Rectal smooth muscle tissue (tissue), 1 donor: ENCODE measurements at regions not wholly inside any gene's neighbourhood (a gene's known extent, or its start where the extent isn't known, plus 50 kb on each side); places are given as distances from the start of the nearest gene placed in this dataset.
"Not testable (repeated sequence)": the region's sequence is repeated elsewhere in the genome, so short reads cannot be mapped to it uniquely, and the experiment has no call there.

Experiments used
- H3K27ac ChIP-seq: one replicate; pipeline ENCODE4 v1.7.0; 2013; ENCODE audit warnings: low read depth, low read length, inconsistent platforms
- H3K27me3 ChIP-seq: one replicate; pipeline ENCODE4 v1.7.0; 2013; ENCODE audit warnings: low read length; ENCODE audit not compliant: control insufficient read depth, insufficient read depth
- H3K36me3 ChIP-seq: one replicate; pipeline ENCODE4 v1.7.0; 2013; ENCODE audit warnings: low read length; ENCODE audit not compliant: control insufficient read depth, insufficient read depth
- H3K4me1 ChIP-seq: one replicate; pipeline ENCODE4 v1.7.0; 2013; ENCODE audit warnings: low read length; ENCODE audit not compliant: control insufficient read depth, insufficient read depth
- H3K4me3 ChIP-seq: one replicate; pipeline ENCODE4 v1.7.0; 2013; ENCODE audit warnings: low read length
- H3K9ac ChIP-seq: one replicate; pipeline ENCODE4 v1.7.0; 2013; ENCODE audit warnings: low read length

- Histone ChIP-seq H3K4me1 (peaks cover 5% of the 10 kb centered on the region), H3K4me3 (peak overlapping the region; percentile 25), H3K27ac (peak overlapping the region; percentile 78), H3K27me3 (no peaks in the 10 kb centered on the region), H3K9ac (no peak overlapping the region), H3K36me3 (no peaks in the 10 kb centered on the region)
These were observed 1179.7 kb downstream of the VRK1 start for GRCh38 chr14:97976861-97977260.

- peak overlapping the region; percentile 78 for H3K27ac ChIP-seq
- no peaks in the 10 kb centered on the region for H3K36me3 ChIP-seq
- no peak overlapping the region for H3K9ac ChIP-seq
- H3K4me3 ChIP-seq, result peak overlapping the region; percentile 61
- H3K4me1 ChIP-seq, result peaks cover 5% of the 10 kb centered on the region
- no peaks in the 10 kb centered on the region for H3K27me3 ChIP-seq
These were observed 1180.6 kb downstream of the VRK1 start for GRCh38 chr14:97977651-97978261.

GRCh38 chr14:97978341-97978740 lies 1181.2 kb downstream of the VRK1 start:
- Histone ChIP-seq H3K9ac (no peak overlapping the region), H3K36me3 (no peaks in the 10 kb centered on the region), H3K27ac (peak overlapping the region; percentile 78), H3K4me3 (peak overlapping the region; percentile 61), H3K27me3 (no peaks in the 10 kb centered on the region), H3K4me1 (peaks cover 5% of the 10 kb centered on the region)

GRCh38 chr14:97993508-97994019 lies 1196.4 kb downstream of the VRK1 start:
- Histone ChIP-seq H3K4me3 (no peak overlapping the region), H3K4me1 (no peaks in the 10 kb centered on the region), H3K36me3 (no peaks in the 10 kb centered on the region), H3K9ac (no peak overlapping the region), H3K27ac (no peak overlapping the region), H3K27me3 (no peaks in the 10 kb centered on the region)

GRCh38 chr14:97994020-97994531 lies 1196.9 kb downstream of the VRK1 start:
- Histone ChIP-seq H3K36me3 (no peaks in the 10 kb centered on the region), H3K9ac (no peak overlapping the region), H3K4me3 (no peak overlapping the region), H3K27ac (no peak overlapping the region), H3K4me1 (no peaks in the 10 kb centered on the region), H3K27me3 (no peaks in the 10 kb centered on the region)

GRCh38 chr14:97995038-97995437 lies 1197.9 kb downstream of the VRK1 start:
- Histone ChIP-seq H3K9ac (no peak overlapping the region), H3K27me3 (no peaks in the 10 kb centered on the region), H3K4me3 (no peak overlapping the region), H3K27ac (no peak overlapping the region), H3K36me3 (no peaks in the 10 kb centered on the region), H3K4me1 (no peaks in the 10 kb centered on the region)

- no peaks in the 10 kb centered on the region for H3K36me3 ChIP-seq
- H3K4me1 ChIP-seq, result no peaks in the 10 kb centered on the region
- H3K4me3 ChIP-seq, result no peak overlapping the region
- H3K9ac ChIP-seq, result no peak overlapping the region
- no peak overlapping the region for H3K27ac ChIP-seq
- H3K27me3 ChIP-seq, result no peaks in the 10 kb centered on the region
These were observed 1198.3 kb downstream of the VRK1 start for GRCh38 chr14:97995531-97995930.

GRCh38 chr14:98006008-98006407 lies 1208.8 kb downstream of the VRK1 start:
- Histone ChIP-seq H3K36me3 (no peaks in the 10 kb centered on the region), H3K9ac (no peak overlapping the region), H3K27me3 (no peaks in the 10 kb centered on the region), H3K27ac (no peak overlapping the region), H3K4me1 (no peaks in the 10 kb centered on the region), H3K4me3 (no peak overlapping the region)

GRCh38 chr14:98008381-98009113 lies 1211.4 kb downstream of the VRK1 start:
- no peaks in the 10 kb centered on the region for H3K4me1 ChIP-seq
- no peak overlapping the region for H3K27ac ChIP-seq
- H3K9ac ChIP-seq, result no peak overlapping the region
- no peaks in the 10 kb centered on the region for H3K27me3 ChIP-seq
- no peaks in the 10 kb centered on the region for H3K36me3 ChIP-seq
- no peak overlapping the region for H3K4me3 ChIP-seq

- not testable (repeated sequence) for H3K27ac ChIP-seq, H3K4me3 ChIP-seq, H3K4me1 ChIP-seq, H3K9ac ChIP-seq, H3K36me3 ChIP-seq, H3K27me3 ChIP-seq
These were observed 1212.0 kb downstream of the VRK1 start for GRCh38 chr14:98009177-98009576.

- Histone ChIP-seq H3K4me1 (no peaks in the 10 kb centered on the region), H3K27ac (no peak overlapping the region), H3K4me3 (no peak overlapping the region), H3K9ac (no peak overlapping the region), H3K36me3 (no peaks in the 10 kb centered on the region), H3K27me3 (no peaks in the 10 kb centered on the region)
These were observed 1213.6 kb downstream of the VRK1 start for GRCh38 chr14:98010784-98011183.

GRCh38 chr14:98014851-98015615 lies 1217.9 kb downstream of the VRK1 start:
- Histone ChIP-seq H3K27ac (no peak overlapping the region), H3K9ac (no peak overlapping the region), H3K4me1 (no peaks in the 10 kb centered on the region), H3K36me3 (no peaks in the 10 kb centered on the region), H3K4me3 (no peak overlapping the region), H3K27me3 (no peaks in the 10 kb centered on the region)
